Heart right ventricle (tissue), 16 donors: ENCODE measurements at regions not wholly inside any gene's neighbourhood (a gene's known extent, or its start where the extent isn't known, plus 50 kb on each side); places are given as distances from the start of the nearest gene placed in this dataset.

Source experiments
- ATAC-seq, 8 donors: fragments of 200-7000 bp; cut with Tn5 transposase; one replicate each; pipeline ENCODE4 v1.9.1; 2020; ENCODE audit warnings: mild to moderate bottlenecking in 8 of 8, moderate library complexity in 8 of 8, moderate number of reproducible peaks in 1 of 8
- DNase-seq, 2 donors: peaks; one replicate each; pipeline ENCODE4 v3.0.0-alpha.2; 2020
- H3K27ac ChIP-seq, 10 donors: fragments of 200-600 bp; sonication (generic) in 2 of 10; one replicate each; pipeline versions ENCODE4 v1.5.0 to v1.8.0; 2020 to 2022; ENCODE audit warnings: mild to moderate bottlenecking in 3 of 10
- H3K27me3 ChIP-seq, 7 donors: fragments of 200-600 bp; one replicate each; pipeline ENCODE4 v1.8.0; 2021 to 2022; ENCODE audit warnings: mild to moderate bottlenecking in 2 of 7
- H3K36me3 ChIP-seq, 9 donors: fragments of 200-600 bp; sonication (generic) in 1 of 9; one replicate each; pipeline versions ENCODE4 v1.5.0 to v1.8.0; 2020 to 2022; ENCODE audit warnings: mild to moderate bottlenecking in 2 of 9
- H3K4me1 ChIP-seq, 9 donors: fragments of 200-600 bp; sonication (generic) in 1 of 9; one replicate each; pipeline versions ENCODE4 v1.5.0 to v1.8.0; 2020 to 2022; ENCODE audit warnings: mild to moderate bottlenecking in 4 of 9
- H3K4me3 ChIP-seq, 10 donors: fragments of 200-600 bp; sonication (generic) in 2 of 10; one replicate each; pipeline versions ENCODE4 v1.5.0 to v1.8.0; 2020 to 2022; ENCODE audit warnings: mild to moderate bottlenecking in 7 of 10, moderate library complexity in 2 of 10
- H3K9me3 ChIP-seq, 11 donors: fragments of 200-600 bp in 10 of 11; sonication (generic) in 2 of 11; one replicate each; pipeline versions ENCODE4 v1.5.0 to v1.8.0; 2013 to 2022; ENCODE audit warnings: mild to moderate bottlenecking in 2 of 11, control low read depth in 1 of 11, moderate library complexity in 1 of 11
- WGBS, 2 donors: extraction: QIAGEN DNeasy Blood & Tissue Kit; methylation state at CpG; one replicate each; pipeline ENCODE4 v1.1.7; 2013; ENCODE audit warnings: inconsistent platforms in 1 of 2; 5-methylcytosine and 5-hydroxymethylcytosine counted together
- intact Hi-C, 10 donors: fragments of 100-400 bp; cut with DNase I; formaldehyde crosslinking; loops; one replicate each; pipeline versions ENCODE4 v1.11.1 to v1.14.2; 2022
- TF ChIP-seq, protein P1 (sequence below), 9 donors: fragments of 200-600 bp; sonication (generic) in 2 of 9; IDR thresholded peaks; one replicate each; pipeline versions ENCODE4 v1.5.0 to v1.8.0; 2021 to 2022; ENCODE audit warnings: antibody characterized with exemption in 9 of 9, mild to moderate bottlenecking in 5 of 9, moderate library complexity in 1 of 9
- donor health status: Arrhythmogenic right ventricular cardiomyopathy.
- donor health status: ischemic (EF 13 %, LVEDD 7.1; RV severe dilation, severe dysfunction).
- donor health status: healthy with polysubstance abuse.
- donor health status: DM: no; HTN: yes; CAD: no.
- donor health status: DM: no; HTN: no; CAD: no.
- donor health status: ischemic (EF 25% LVEDD 6.9; RV normal size, moderate dysfunction).
- donor health status: ischemic (EF 25% LVEDD 5.7; RV mildly dilated, moderate dysfunction).
- donor health status: healthy.
- donor health status: DM: yes; HTN: yes; CAD: no.
- donor health status: Ischemic cardiomyopathy.
- donor health status: ischemic (EF 35%, LVEDD 5.7; RV mildly dilated, moderate dysfunction).
- donor health status: nonischemic (EF 11% LVEDD 7.7; RV severe dilation, severe dysfunction).
- donor health status: DM: yes; HTN: yes; CAD: no.
- donor health status: PGD.
- donor health status: ischemic (EF 29% LVEDD 5.4; RV normal size, mild dysfunction).
- donor health status: nonischemic (EF 23%, LVEDD 6.1; RV moderate dilation, normal function).

DNA sequence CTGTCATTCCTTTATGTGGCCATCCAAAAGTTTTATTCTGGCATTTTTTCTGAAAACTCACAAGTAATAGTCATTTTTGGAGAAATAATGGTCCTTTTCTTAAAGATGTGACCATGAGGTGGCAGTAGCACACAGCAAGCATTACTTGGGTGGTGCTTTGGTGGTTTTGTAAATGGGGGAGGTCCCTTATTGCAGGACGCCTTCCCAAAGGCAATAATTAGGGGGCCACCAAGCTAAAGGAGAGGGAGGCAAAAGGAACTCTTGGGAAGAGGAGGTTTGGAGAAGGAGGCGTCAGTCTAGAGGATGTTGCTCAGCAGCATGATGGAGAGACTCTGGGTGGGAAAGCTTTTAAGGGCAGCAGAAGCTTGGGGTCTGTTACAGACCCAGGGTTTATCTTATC, 422.6 kb upstream of the MMS22L start:
- Histone ChIP-seq H3K4me1 (no peaks in the 10 kb centered on the region), H3K27ac (no peak overlapping the region), H3K36me3 (no peaks in the 10 kb centered on the region), H3K27me3 (no peaks in the 10 kb centered on the region), H3K9me3 (no peaks in the 10 kb centered on the region), H3K4me3 (no peak overlapping the region)
- ATAC-seq: no peak
- 23 to 41% methylated on average over 2 of the region's 2 CpGs for WGBS, 2 donors
- intact Hi-C loops: loop anchor here in 1 of 10 donors (10.0 kb wide), 1 partner anchor 329 kb away; no protein-coding TSS in a partner anchor
- no peak for DNase-seq
- TF ChIP-seq, protein P1, sequence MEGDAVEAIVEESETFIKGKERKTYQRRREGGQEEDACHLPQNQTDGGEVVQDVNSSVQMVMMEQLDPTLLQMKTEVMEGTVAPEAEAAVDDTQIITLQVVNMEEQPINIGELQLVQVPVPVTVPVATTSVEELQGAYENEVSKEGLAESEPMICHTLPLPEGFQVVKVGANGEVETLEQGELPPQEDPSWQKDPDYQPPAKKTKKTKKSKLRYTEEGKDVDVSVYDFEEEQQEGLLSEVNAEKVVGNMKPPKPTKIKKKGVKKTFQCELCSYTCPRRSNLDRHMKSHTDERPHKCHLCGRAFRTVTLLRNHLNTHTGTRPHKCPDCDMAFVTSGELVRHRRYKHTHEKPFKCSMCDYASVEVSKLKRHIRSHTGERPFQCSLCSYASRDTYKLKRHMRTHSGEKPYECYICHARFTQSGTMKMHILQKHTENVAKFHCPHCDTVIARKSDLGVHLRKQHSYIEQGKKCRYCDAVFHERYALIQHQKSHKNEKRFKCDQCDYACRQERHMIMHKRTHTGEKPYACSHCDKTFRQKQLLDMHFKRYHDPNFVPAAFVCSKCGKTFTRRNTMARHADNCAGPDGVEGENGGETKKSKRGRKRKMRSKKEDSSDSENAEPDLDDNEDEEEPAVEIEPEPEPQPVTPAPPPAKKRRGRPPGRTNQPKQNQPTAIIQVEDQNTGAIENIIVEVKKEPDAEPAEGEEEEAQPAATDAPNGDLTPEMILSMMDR (IDR thresholded peaks at IDR 0.05): peak in 4 of 9 donors; percentile 21 to 38 (median 24)

- H3K9me3 ChIP-seq: peaks cover 0 to 6% (median 0%) of the 10 kb centered on the region in 11 donors
Observed at GRCh38 chr6:97712751-97713150, 429.7 kb upstream of the MMS22L start.

GRCh38 chr6:97714772-97715171, 431.8 kb upstream of the MMS22L start:
- Histone ChIP-seq H3K27ac (no peak overlapping the region), H3K36me3 (no peaks in the 10 kb centered on the region), H3K4me1 (no peaks in the 10 kb centered on the region), H3K4me3 (no peak overlapping the region), H3K9me3 (peaks cover 0 to 6% (median 0%) of the 10 kb centered on the region in 11 donors), H3K27me3 (no peaks in the 10 kb centered on the region)
- DNase-seq: no peak
- ATAC-seq: no peak
- TF ChIP-seq, protein P1 (IDR thresholded peaks at IDR 0.05): no peak
- intact Hi-C loops: no loop called here

More at GRCh38 chr6:97712751-97713150, 429.7 kb upstream of the MMS22L start:
- no peak for ATAC-seq
- Histone ChIP-seq H3K27ac (no peak overlapping the region), H3K27me3 (no peaks in the 10 kb centered on the region), H3K36me3 (no peaks in the 10 kb centered on the region), H3K4me1 (no peaks in the 10 kb centered on the region), H3K4me3 (no peak overlapping the region)
- WGBS, 2 donors: 82 to 86% methylated on average over 4 of the region's 4 CpGs
- no peak for DNase-seq
- TF ChIP-seq, protein P1 (IDR thresholded peaks at IDR 0.05): no peak
- intact Hi-C loops: no loop called here

- WGBS, 2 donors: 85 to 86% methylated on average over 3 of the region's 3 CpGs
Observed at GRCh38 chr6:97717086-97717485, 434.1 kb upstream of the MMS22L start.

More at GRCh38 chr6:97717086-97717485, 434.1 kb upstream of the MMS22L start:
- Histone ChIP-seq H3K4me1 (no peaks in the 10 kb centered on the region), H3K27me3 (no peaks in the 10 kb centered on the region), H3K36me3 (no peaks in the 10 kb centered on the region), H3K4me3 (no peak overlapping the region), H3K9me3 (peaks cover 0 to 6% (median 0%) of the 10 kb centered on the region in 11 donors), H3K27ac (no peak overlapping the region)
- DNase-seq (no peak), ATAC-seq (no peak)
- TF ChIP-seq, protein P1 (IDR thresholded peaks at IDR 0.05): no peak
- intact Hi-C loops: no loop called here
